ENCODE measurements at regions not wholly inside any gene's neighbourhood (a gene's known extent, or its start where the extent isn't known, plus 50 kb on each side); places are given as distances from the start of the nearest gene placed in this dataset.

DNA sequence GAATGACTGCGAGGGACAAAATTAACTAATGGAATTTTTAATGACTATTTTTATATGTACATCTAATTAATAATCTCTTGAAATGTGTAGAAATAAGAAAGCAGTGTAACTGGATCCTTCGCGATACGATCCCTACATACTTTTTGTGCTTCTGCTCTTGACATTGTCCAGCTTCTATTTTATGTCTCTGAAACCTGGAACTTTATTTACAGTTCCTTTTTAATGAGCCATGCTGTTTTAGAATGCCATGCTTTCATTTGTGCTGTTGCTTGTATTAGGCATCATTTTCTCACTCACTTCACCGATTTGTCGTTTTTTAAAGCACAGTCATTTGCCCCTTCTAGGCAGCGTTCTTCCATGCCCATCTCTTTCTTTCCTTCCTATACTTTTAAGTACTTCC is 301.3 kb downstream of the EDEM1 start:
- TF ChIP-seq, protein P1, sequence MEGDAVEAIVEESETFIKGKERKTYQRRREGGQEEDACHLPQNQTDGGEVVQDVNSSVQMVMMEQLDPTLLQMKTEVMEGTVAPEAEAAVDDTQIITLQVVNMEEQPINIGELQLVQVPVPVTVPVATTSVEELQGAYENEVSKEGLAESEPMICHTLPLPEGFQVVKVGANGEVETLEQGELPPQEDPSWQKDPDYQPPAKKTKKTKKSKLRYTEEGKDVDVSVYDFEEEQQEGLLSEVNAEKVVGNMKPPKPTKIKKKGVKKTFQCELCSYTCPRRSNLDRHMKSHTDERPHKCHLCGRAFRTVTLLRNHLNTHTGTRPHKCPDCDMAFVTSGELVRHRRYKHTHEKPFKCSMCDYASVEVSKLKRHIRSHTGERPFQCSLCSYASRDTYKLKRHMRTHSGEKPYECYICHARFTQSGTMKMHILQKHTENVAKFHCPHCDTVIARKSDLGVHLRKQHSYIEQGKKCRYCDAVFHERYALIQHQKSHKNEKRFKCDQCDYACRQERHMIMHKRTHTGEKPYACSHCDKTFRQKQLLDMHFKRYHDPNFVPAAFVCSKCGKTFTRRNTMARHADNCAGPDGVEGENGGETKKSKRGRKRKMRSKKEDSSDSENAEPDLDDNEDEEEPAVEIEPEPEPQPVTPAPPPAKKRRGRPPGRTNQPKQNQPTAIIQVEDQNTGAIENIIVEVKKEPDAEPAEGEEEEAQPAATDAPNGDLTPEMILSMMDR (IDR thresholded peaks at IDR 0.05): no peak
- TF ChIP-seq TP53 (CRISPR knock-in tag; IDR thresholded peaks at IDR 0.05) (no peak), POLR2A (IDR thresholded peaks at IDR 0.05; ENCODE audit: low read length) (no peak), JUN (IDR thresholded peaks at IDR 0.05) (no peak), RFX5 (IDR thresholded peaks at IDR 0.05) (no peak), EP300 (IDR thresholded peaks at IDR 0.05) (no peak), RAD21 (conservative IDR thresholded peaks at IDR 0.05 in 1 of 2, IDR thresholded peaks at IDR 0.05 in 1 of 2) (no peak)
- TF ChIP-seq, protein P2, sequence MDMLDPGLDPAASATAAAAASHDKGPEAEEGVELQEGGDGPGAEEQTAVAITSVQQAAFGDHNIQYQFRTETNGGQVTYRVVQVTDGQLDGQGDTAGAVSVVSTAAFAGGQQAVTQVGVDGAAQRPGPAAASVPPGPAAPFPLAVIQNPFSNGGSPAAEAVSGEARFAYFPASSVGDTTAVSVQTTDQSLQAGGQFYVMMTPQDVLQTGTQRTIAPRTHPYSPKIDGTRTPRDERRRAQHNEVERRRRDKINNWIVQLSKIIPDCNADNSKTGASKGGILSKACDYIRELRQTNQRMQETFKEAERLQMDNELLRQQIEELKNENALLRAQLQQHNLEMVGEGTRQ (IDR thresholded peaks at IDR 0.05): no peak
- TF ChIP-seq, protein P3, sequence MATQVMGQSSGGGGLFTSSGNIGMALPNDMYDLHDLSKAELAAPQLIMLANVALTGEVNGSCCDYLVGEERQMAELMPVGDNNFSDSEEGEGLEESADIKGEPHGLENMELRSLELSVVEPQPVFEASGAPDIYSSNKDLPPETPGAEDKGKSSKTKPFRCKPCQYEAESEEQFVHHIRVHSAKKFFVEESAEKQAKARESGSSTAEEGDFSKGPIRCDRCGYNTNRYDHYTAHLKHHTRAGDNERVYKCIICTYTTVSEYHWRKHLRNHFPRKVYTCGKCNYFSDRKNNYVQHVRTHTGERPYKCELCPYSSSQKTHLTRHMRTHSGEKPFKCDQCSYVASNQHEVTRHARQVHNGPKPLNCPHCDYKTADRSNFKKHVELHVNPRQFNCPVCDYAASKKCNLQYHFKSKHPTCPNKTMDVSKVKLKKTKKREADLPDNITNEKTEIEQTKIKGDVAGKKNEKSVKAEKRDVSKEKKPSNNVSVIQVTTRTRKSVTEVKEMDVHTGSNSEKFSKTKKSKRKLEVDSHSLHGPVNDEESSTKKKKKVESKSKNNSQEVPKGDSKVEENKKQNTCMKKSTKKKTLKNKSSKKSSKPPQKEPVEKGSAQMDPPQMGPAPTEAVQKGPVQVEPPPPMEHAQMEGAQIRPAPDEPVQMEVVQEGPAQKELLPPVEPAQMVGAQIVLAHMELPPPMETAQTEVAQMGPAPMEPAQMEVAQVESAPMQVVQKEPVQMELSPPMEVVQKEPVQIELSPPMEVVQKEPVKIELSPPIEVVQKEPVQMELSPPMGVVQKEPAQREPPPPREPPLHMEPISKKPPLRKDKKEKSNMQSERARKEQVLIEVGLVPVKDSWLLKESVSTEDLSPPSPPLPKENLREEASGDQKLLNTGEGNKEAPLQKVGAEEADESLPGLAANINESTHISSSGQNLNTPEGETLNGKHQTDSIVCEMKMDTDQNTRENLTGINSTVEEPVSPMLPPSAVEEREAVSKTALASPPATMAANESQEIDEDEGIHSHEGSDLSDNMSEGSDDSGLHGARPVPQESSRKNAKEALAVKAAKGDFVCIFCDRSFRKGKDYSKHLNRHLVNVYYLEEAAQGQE (IDR thresholded peaks at IDR 0.05): no peak

Measured in A549 (cell line).